HCT116 (cell line): ENCODE measurements at regions not wholly inside any gene's neighbourhood (a gene's known extent, or its start where the extent isn't known, plus 50 kb on each side); places are given as distances from the start of the nearest gene placed in this dataset.

ENCODE experiments used
- ATAC-seq: fragments of 200-7000 bp; cut with Tn5 transposase; 2 replicates; pipeline ENCODE4 v1.9.1; 2020; ENCODE audit warnings: mild to moderate bottlenecking, moderate library complexity
- BruUV-seq: library from RNA; stranded (reverse); fragments of 400-500 nt; replicated peaks from 2 replicates; lab custom pipeline; 2021; lab: Mats Ljungman, UMichigan
- CTCF ChIA-PET: fragments of 300-600 bp; sonication (Branson Sonifier 250); formaldehyde crosslinking; loops from one replicate; lab custom pipeline; 2021; ENCODE audit warnings: antibody characterized with exemption; lab: Charles Lee
- POLR2A ChIA-PET: fragments of 300-600, 350-600 bp; sonication (Branson Sonifier 250); formaldehyde crosslinking; loops from one replicate; lab custom pipeline; 2021; ENCODE audit warnings: antibody characterized with exemption; lab: Charles Lee
- RAD21 ChIA-PET, 2 experiments: fragments of 300-600 bp; sonication (Branson Sonifier 250); formaldehyde crosslinking; loops; one replicate each; lab custom pipeline; 2023; ENCODE audit warnings: low total read pairs in 2 of 2; ENCODE audit not compliant: uncharacterized antibody in 2 of 2, unreplicated experiment in 2 of 2, low non-redundant PET in 1 of 2; lab: Charles Lee
- DNase-seq: peaks from one replicate; pipeline ENCODE4 v3.0.0-alpha.2; 2010; ENCODE audit warnings: low read depth, low spot score
- H2AFZ ChIP-seq: fragments of 200-600 bp; shearing (Covaris generic), sonication (generic); 2 replicates; pipeline ENCODE4 v1.6.1; 2017; ENCODE audit warnings: low read depth, mixed run types, mixed read lengths, antibody characterized with exemption, low read length; ENCODE audit not compliant: poor library complexity, severe bottlenecking
- H3K27ac ChIP-seq: 2 replicates; pipeline ENCODE4 v1.5.1; 2012; ENCODE audit warnings: low read depth, low read length
- H3K27me3 ChIP-seq: fragments of 200-600 bp; sonication (generic); 2 replicates; pipeline ENCODE4 v1.6.1; 2016; ENCODE audit warnings: mixed run types, low read length, mixed read lengths; ENCODE audit not compliant: insufficient read depth
- H3K36me3 ChIP-seq, 2 experiments: fragments of 200-500 bp in 1 of 2; fragments of 200-600 bp in 1 of 2; sonication (Bioruptor generic) in 1 of 2; sonication (generic) in 1 of 2; 2 replicates each; pipeline versions ENCODE4 v1.5.1 to v1.6.1; 2014 to 2016; ENCODE audit warnings: low read length in 2 of 2, inconsistent platforms in 1 of 2, mixed read lengths in 1 of 2, mixed run types in 1 of 2; ENCODE audit not compliant: insufficient read depth in 2 of 2, control insufficient read depth in 1 of 2
- H3K4me1 ChIP-seq, 2 experiments: fragments of 200-600 bp in 1 of 2; sonication (generic) in 1 of 2; 2 replicates each; pipeline versions ENCODE4 v1.5.1 to v1.6.1; 2012 to 2017; ENCODE audit warnings: low read length in 2 of 2, inconsistent platforms in 1 of 2, mild to moderate bottlenecking in 1 of 2, mixed read lengths in 1 of 2, mixed run types in 1 of 2, moderate library complexity in 1 of 2; ENCODE audit not compliant: insufficient read depth in 2 of 2, control insufficient read depth in 1 of 2
- H3K4me2 ChIP-seq: fragments of 200-600 bp; sonication (generic); 2 replicates; pipeline ENCODE4 v1.6.1; 2017; ENCODE audit warnings: mixed run types, low read length, mixed read lengths
- H3K4me3 ChIP-seq, 2 experiments: fragments of 200-600 bp in 1 of 2; sonication (generic) in 1 of 2; replicated peaks in 1 of 2; 2 replicates each; pipeline ENCODE4 v1.5.1; 2011 to 2016; ENCODE audit warnings: low read length in 2 of 2, control low read depth in 1 of 2, low read depth in 1 of 2, mild to moderate bottlenecking in 1 of 2, mixed read lengths in 1 of 2, mixed run types in 1 of 2
- H3K79me2 ChIP-seq: fragments of 200-600 bp; sonication (generic); 2 replicates; pipeline ENCODE4 v1.6.1; 2017; ENCODE audit warnings: mild to moderate bottlenecking, mixed run types, low read length, moderate library complexity, mixed read lengths; ENCODE audit not compliant: insufficient read depth
- H3K9ac ChIP-seq: fragments of 200-600 bp; sonication (generic); 2 replicates; pipeline ENCODE4 v1.6.1; 2016; ENCODE audit warnings: low read length, mixed read lengths
- H3K9me2 ChIP-seq: fragments of 200-600 bp; sonication (generic), shearing (Covaris generic); 2 replicates; pipeline ENCODE4 v1.6.1; 2017; ENCODE audit warnings: mixed run types, mild to moderate bottlenecking, moderate library complexity; ENCODE audit not compliant: insufficient read depth
- H3K9me3 ChIP-seq, 2 experiments: fragments of 200-500 bp in 1 of 2; fragments of 200-600 bp in 1 of 2; sonication (Bioruptor generic) in 1 of 2; sonication (generic) in 1 of 2; 2 replicates each; pipeline ENCODE4 v1.6.1; 2014 to 2017; ENCODE audit warnings: low read length in 2 of 2, mixed read lengths in 2 of 2, inconsistent platforms in 1 of 2, low read depth in 1 of 2, mild to moderate bottlenecking in 1 of 2, mixed run types in 1 of 2, moderate library complexity in 1 of 2; ENCODE audit not compliant: control insufficient read depth in 1 of 2, insufficient read depth in 1 of 2
- H4K20me1 ChIP-seq: fragments of 200-600 bp; sonication (generic), shearing (Covaris generic); 2 replicates; pipeline ENCODE4 v1.6.1; 2017; ENCODE audit warnings: mixed run types, mild to moderate bottlenecking, moderate library complexity; ENCODE audit not compliant: insufficient read depth
- CTCF ChIP-seq, 3 experiments: fragments of 200-600 bp in 1 of 3; sonication (generic) in 1 of 3; IDR thresholded peaks in 2 of 3; conservative IDR thresholded peaks in 1 of 3; 2 replicates each; pipeline ENCODE4 v1.5.1; 2012 to 2017; ENCODE audit warnings: low read depth in 2 of 3, low read length in 2 of 3, antibody characterized with exemption in 1 of 3, borderline replicate concordance in 1 of 3, control low read depth in 1 of 3, mild to moderate bottlenecking in 1 of 3, mixed read lengths in 1 of 3, mixed run types in 1 of 3, moderate library complexity in 1 of 3; ENCODE audit not compliant: insufficient read depth in 1 of 3
- EZH2phosphoT487 ChIP-seq: fragments of 200-600 bp; IDR thresholded peaks from 2 replicates; pipeline ENCODE4 v1.6.1; 2018; ENCODE audit warnings: antibody characterized with exemption, borderline replicate concordance
- FOSL1 ChIP-seq: IDR thresholded peaks from 2 replicates; pipeline ENCODE4 v1.6.1; 2012; ENCODE audit warnings: low read depth
- MAX ChIP-seq: IDR thresholded peaks from 2 replicates; pipeline ENCODE4 v1.6.1; 2012
- POLR2A ChIP-seq: IDR thresholded peaks from 2 replicates; pipeline ENCODE4 v1.7.0; 2011; ENCODE audit warnings: borderline replicate concordance; ENCODE audit not compliant: insufficient read depth, insufficient read length; ENCODE audit errors: extremely low read depth
- POLR2AphosphoS5 ChIP-seq: IDR thresholded peaks from 2 replicates; pipeline ENCODE4 v1.6.1; 2011; ENCODE audit warnings: mild to moderate bottlenecking, low read depth, low read length, moderate library complexity
- RAD21 ChIP-seq: IDR thresholded peaks from 2 replicates; pipeline ENCODE4 v1.6.1; 2012; ENCODE audit warnings: low read depth, mild to moderate bottlenecking
- SIN3A ChIP-seq: IDR thresholded peaks from 2 replicates; pipeline ENCODE4 v1.6.1; 2012; ENCODE audit warnings: low read depth
- SP1 ChIP-seq: IDR thresholded peaks from 2 replicates; pipeline ENCODE4 v1.6.1; 2012; ENCODE audit warnings: low read depth
- SRF ChIP-seq: IDR thresholded peaks from 2 replicates; pipeline ENCODE4 v1.6.1; 2012; ENCODE audit warnings: low read depth
- TCF7L2 ChIP-seq: IDR thresholded peaks from 2 replicates; pipeline ENCODE4 v1.7.0; 2011; ENCODE audit warnings: borderline replicate concordance, inconsistent platforms; ENCODE audit not compliant: insufficient read depth, insufficient read length; ENCODE audit errors: extremely low read depth
- YY1 ChIP-seq: IDR thresholded peaks from 2 replicates; pipeline ENCODE4 v1.6.1; 2011; ENCODE audit warnings: low read length, low read depth, moderate library complexity, mild to moderate bottlenecking; ENCODE audit not compliant: insufficient replicate concordance; ENCODE audit errors: extremely low read depth
- ZBTB33 ChIP-seq: IDR thresholded peaks from 2 replicates; pipeline ENCODE4 v1.6.1; 2011; ENCODE audit warnings: mild to moderate bottlenecking, low read length, moderate library complexity; ENCODE audit not compliant: insufficient replicate concordance; ENCODE audit errors: extremely low read depth
- ZFX ChIP-seq: fragments of 450-650 bp; IDR thresholded peaks from 2 replicates; pipeline ENCODE4 v1.6.1; 2017
- intact Hi-C: fragments of 100-400 bp; cut with micrococcal nuclease; formaldehyde crosslinking; loops from 2 replicates; pipeline ENCODE4 v1.10.0; 2022

GRCh38 chr11:82373781-82374542 is 359.7 kb downstream of the FAM181B start:
- no peak overlapping the region for H2AFZ ChIP-seq
- RAD21 ChIA-PET, result no interaction called here

GRCh38 chr11:82365351-82365750 is 368.3 kb downstream of the FAM181B start:
- BruUV-seq, result no TSS peak
- no peak overlapping the region for H3K4me2 ChIP-seq
- no peaks in the 10 kb centered on the region for H3K4me1 ChIP-seq
- no peaks in the 10 kb centered on the region for H4K20me1 ChIP-seq
- DNase-seq (no peak), ATAC-seq (no peak)
- intact Hi-C loops, result no loop called here
- H3K27me3 ChIP-seq, result no peaks in the 10 kb centered on the region
- H3K27ac ChIP-seq, result no peak overlapping the region
- H3K4me3 ChIP-seq, result no peak overlapping the region
- no peaks in the 10 kb centered on the region for H3K9me2 ChIP-seq
- H3K36me3 ChIP-seq, result no peaks in the 10 kb centered on the region
- no peak overlapping the region for H3K9ac ChIP-seq
- CTCF ChIA-PET, result no interaction called here
- H2AFZ ChIP-seq, result no peak overlapping the region
- POLR2A ChIA-PET, result no interaction called here
- H3K79me2 ChIP-seq, result no peaks in the 10 kb centered on the region
- RAD21 ChIA-PET, result no interaction called here
- peaks cover 0 to 3% of the 10 kb centered on the region in 2 experiments; a peak in 1 of 4 replicates for H3K9me3 ChIP-seq
- TF ChIP-seq EZH2phosphoT487 (no peak), FOSL1 (no peak), SP1 (no peak), MAX (no peak), CTCF (IDR thresholded peaks at IDR 0.05 in 2 of 3, conservative IDR thresholded peaks at IDR 0.05 in 1 of 3; ENCODE audit: borderline replicate concordance in 1 of 3, insufficient read depth in 1 of 3, low read depth in 2 of 3, low read length in 2 of 3) (no peak), SIN3A (no peak), YY1 (no peak), POLR2AphosphoS5 (no peak), ZFX (no peak), POLR2A (no peak), ZBTB33 (no peak), TCF7L2 (no peak), RAD21 (no peak), SRF (no peak)

More at GRCh38 chr11:82373781-82374542, 359.7 kb downstream of the FAM181B start:
- Histone ChIP-seq H3K4me2 (no peak overlapping the region), H3K36me3 (no peaks in the 10 kb centered on the region; a peak in 1 of 4 replicates), H4K20me1 (no peaks in the 10 kb centered on the region), H3K27ac (no peak overlapping the region), H3K79me2 (no peaks in the 10 kb centered on the region), H3K9me3 (peaks cover 0 to 6% of the 10 kb centered on the region in 2 experiments; a peak in 2 of 4 replicates), H3K4me1 (no peaks in the 10 kb centered on the region), H3K27me3 (no peaks in the 10 kb centered on the region), H3K4me3 (no peak overlapping the region), H3K9ac (no peak overlapping the region), H3K9me2 (no peaks in the 10 kb centered on the region)
- ChIA-PET CTCF (no interaction called here), POLR2A (no interaction called here)
- ATAC-seq (no peak), DNase-seq (no peak)
- intact Hi-C loops, result no loop called here
- no peak for TF ChIP-seq YY1
- no peak for TF ChIP-seq TCF7L2
- no peak for TF ChIP-seq SIN3A
- no peak for TF ChIP-seq FOSL1
- no peak for TF ChIP-seq EZH2phosphoT487
- no peak for TF ChIP-seq SRF
- TF ChIP-seq SP1, result no peak
- no TSS peak for BruUV-seq
